T47D (cell line): ENCODE measurements at regions not wholly inside any gene's neighbourhood (a gene's known extent, or its start where the extent isn't known, plus 50 kb on each side); places are given as distances from the start of the nearest gene placed in this dataset.
"Not testable (repeated sequence)": the region's sequence is repeated elsewhere in the genome, so short reads cannot be mapped to it uniquely, and the experiment has no call there.

Experiments used
- DNase-seq, 2 experiments: peaks; one replicate each; pipeline versions ENCODE4 v3.0.0 to v3.0.0-alpha.2; 2011 to 2012; ENCODE audit warnings: low read depth in 1 of 2, low spot score in 1 of 2
- JUND ChIP-seq: IDR thresholded peaks from 2 replicates; pipeline ENCODE4 v1.6.1; 2012; ENCODE audit warnings: low read depth
- in situ Hi-C: cut with HindIII; loops from 2 replicates; pipeline ENCODE4 v1.10.0; 2016; ENCODE audit warnings: low sequenced_read_pairs, low pct_unique_long_range_greater_than_20kb

- no peak for TF ChIP-seq JUND
- in situ Hi-C loops = no loop called here
- no peak for DNase-seq
Measured at GRCh38 chr10:30756151-30756550, 126.6 kb upstream of the LYZL2 start.

GRCh38 chr10:30755441-30755953, 125.9 kb upstream of the LYZL2 start:
- TF ChIP-seq JUND = no peak
- in situ Hi-C loops = no loop called here
- DNase-seq = no peak

- in situ Hi-C loops = no loop called here
- no peak for DNase-seq
Measured at GRCh38 chr10:30752481-30752881, 122.9 kb upstream of the LYZL2 start.

GRCh38 chr10:30751678-30752331, 122.3 kb upstream of the LYZL2 start:
- TF ChIP-seq JUND = no peak
- peak in 1 of 2 experiments; percentile 33 for DNase-seq
- in situ Hi-C loops = no loop called here

More at GRCh38 chr10:30752481-30752881, 122.9 kb upstream of the LYZL2 start:
- no peak for TF ChIP-seq JUND

- no peak for DNase-seq
- in situ Hi-C loops = no loop called here
Measured at GRCh38 chr10:30750971-30751677, 121.6 kb upstream of the LYZL2 start.

GRCh38 chr10:30749385-30749784, 119.8 kb upstream of the LYZL2 start:
- in situ Hi-C loops = no loop called here
- TF ChIP-seq JUND = no peak
- DNase-seq = no peak

More at GRCh38 chr10:30750971-30751677, 121.6 kb upstream of the LYZL2 start:
- TF ChIP-seq JUND = no peak

- no peak for DNase-seq
- no peak for TF ChIP-seq JUND
- in situ Hi-C loops = no loop called here
Measured at GRCh38 chr10:30748152-30748973, 118.8 kb upstream of the LYZL2 start.

GRCh38 chr10:30747633-30748032, 118.1 kb upstream of the LYZL2 start:
- in situ Hi-C loops = no loop called here
- no peak for TF ChIP-seq JUND
- DNase-seq = no peak

GRCh38 chr10:30745953-30746352, 116.4 kb upstream of the LYZL2 start:
- no peak for TF ChIP-seq JUND
- DNase-seq = no peak
- in situ Hi-C loops = no loop called here

- in situ Hi-C loops = no loop called here
- DNase-seq = no peak
- TF ChIP-seq JUND = no peak
Measured at GRCh38 chr10:30744106-30744505, 114.6 kb upstream of the LYZL2 start.

GRCh38 chr10:30743586-30743985, 114.0 kb upstream of the LYZL2 start:
- no peak for DNase-seq
- in situ Hi-C loops = no loop called here
- no peak for TF ChIP-seq JUND

GRCh38 chr10:30742471-30742870, 112.9 kb upstream of the LYZL2 start:
- in situ Hi-C loops = no loop called here
- no peak for DNase-seq
- TF ChIP-seq JUND = no peak

GRCh38 chr10:30740774-30741173, 111.2 kb upstream of the LYZL2 start:
- DNase-seq, in situ Hi-C loops: not testable (repeated sequence)
